ENCODE measurements at regions not wholly inside any gene's neighbourhood (a gene's known extent, or its start where the extent isn't known, plus 50 kb on each side); places are given as distances from the start of the nearest gene placed in this dataset.

DNA sequence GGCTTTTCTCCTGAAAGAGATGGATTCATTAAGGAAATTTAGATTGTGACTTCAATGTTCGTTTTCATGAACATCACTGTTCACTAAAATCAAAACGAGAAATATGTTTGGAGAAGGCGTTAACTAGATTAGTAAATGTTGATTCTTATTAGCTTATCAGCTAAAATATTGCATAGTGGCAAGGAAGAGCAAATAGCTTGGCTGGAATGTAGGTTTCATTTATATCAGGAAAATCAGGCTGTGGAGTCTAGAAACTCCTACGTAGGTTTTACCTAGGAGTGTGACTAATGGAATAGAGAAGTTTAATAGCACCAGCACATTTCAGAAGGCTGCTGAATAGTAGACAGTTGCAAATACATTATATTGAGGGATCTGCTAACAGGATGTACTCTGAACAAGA lies 344.9 kb downstream of the LIG4 start:
- Histone ChIP-seq H3K4me2 (no peak overlapping the region), H3K9me2 (no peaks in the 10 kb centered on the region), H3K9ac (no peak overlapping the region), H2AFZ (ENCODE audit: low read depth) (no peak overlapping the region), H4K20me1 (ENCODE audit: insufficient read depth) (peaks cover 6% of the 10 kb centered on the region; the same call in 1 of the 2 replicates), H3K27me3 (ENCODE audit: insufficient read depth) (no peaks in the 10 kb centered on the region), H3F3A (replicated peaks; ENCODE audit: insufficient read depth) (no peaks in the 10 kb centered on the region), H3K79me2 (ENCODE audit: insufficient read depth) (peaks cover 18% of the 10 kb centered on the region), H3K36me3 (replicated peaks in 1 of 2; ENCODE audit: control insufficient read depth in 1 of 2, insufficient read depth in 2 of 2, low read length in 1 of 2) (no peaks in the 10 kb centered on the region), H3K27ac (ENCODE audit: low read depth in 2 of 2, low read length in 1 of 2) (no peak overlapping the region), H3K4me1 (ENCODE audit: control insufficient read depth in 1 of 2, insufficient read depth in 2 of 2, low read depth in 1 of 2, low read length in 1 of 2) (peaks cover 0 to 7% of the 10 kb centered on the region in 2 experiments; a peak in 3 of 4 replicates), H3K4me3 (ENCODE audit: low read depth in 2 of 2, low read length in 1 of 2) (no peak overlapping the region), H3K9me3 (no peaks in the 10 kb centered on the region)
- ChIA-PET CTCF (interaction anchor here (1.1 to 1.5 kb wide), 2 partner anchors 659 to 665 kb away, joined by 3 to 5 read pairs; no protein-coding TSS in a partner anchor), POLR2A (no interaction called here)
- WGBS (ENCODE audit: low lambda C conversion rate) = 77% methylated on average over 4 of the region's 4 CpGs
- TF ChIP-seq, protein P1, sequence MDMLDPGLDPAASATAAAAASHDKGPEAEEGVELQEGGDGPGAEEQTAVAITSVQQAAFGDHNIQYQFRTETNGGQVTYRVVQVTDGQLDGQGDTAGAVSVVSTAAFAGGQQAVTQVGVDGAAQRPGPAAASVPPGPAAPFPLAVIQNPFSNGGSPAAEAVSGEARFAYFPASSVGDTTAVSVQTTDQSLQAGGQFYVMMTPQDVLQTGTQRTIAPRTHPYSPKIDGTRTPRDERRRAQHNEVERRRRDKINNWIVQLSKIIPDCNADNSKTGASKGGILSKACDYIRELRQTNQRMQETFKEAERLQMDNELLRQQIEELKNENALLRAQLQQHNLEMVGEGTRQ (IDR thresholded peaks at IDR 0.05; ENCODE audit: borderline replicate concordance, low read depth, low read length) = no peak
- TF ChIP-seq RFX5 (IDR thresholded peaks at IDR 0.05; ENCODE audit: low read length) (no peak), GABPA (IDR thresholded peaks at IDR 0.05; ENCODE audit: low read depth) (no peak), YY1 (IDR thresholded peaks at IDR 0.05; ENCODE audit: low read depth) (no peak), ELF1 (IDR thresholded peaks at IDR 0.05) (no peak), TCF12 (IDR thresholded peaks at IDR 0.05) (no peak), MXI1 (IDR thresholded peaks at IDR 0.05; ENCODE audit: low read depth, low read length) (no peak), RXRA (IDR thresholded peaks at IDR 0.05; ENCODE audit: borderline replicate concordance, low read depth) (no peak), RCOR1 (IDR thresholded peaks at IDR 0.05; ENCODE audit: low read length) (no peak), SIN3A (IDR thresholded peaks at IDR 0.05; ENCODE audit: borderline replicate concordance, low read depth, low read length) (no peak), REST (IDR thresholded peaks at IDR 0.05; ENCODE audit: low read depth, low read length) (no peak)
- TF ChIP-seq, protein P2, sequence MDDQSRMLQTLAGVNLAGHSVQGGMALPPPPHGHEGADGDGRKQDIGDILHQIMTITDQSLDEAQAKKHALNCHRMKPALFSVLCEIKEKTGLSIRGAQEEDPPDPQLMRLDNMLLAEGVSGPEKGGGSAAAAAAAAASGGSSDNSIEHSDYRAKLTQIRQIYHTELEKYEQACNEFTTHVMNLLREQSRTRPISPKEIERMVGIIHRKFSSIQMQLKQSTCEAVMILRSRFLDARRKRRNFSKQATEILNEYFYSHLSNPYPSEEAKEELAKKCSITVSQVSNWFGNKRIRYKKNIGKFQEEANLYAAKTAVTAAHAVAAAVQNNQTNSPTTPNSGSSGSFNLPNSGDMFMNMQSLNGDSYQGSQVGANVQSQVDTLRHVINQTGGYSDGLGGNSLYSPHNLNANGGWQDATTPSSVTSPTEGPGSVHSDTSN (IDR thresholded peaks at IDR 0.05) = no peak
- no peak for DNase-seq
